NCI-H1048 (cell line): ENCODE measurements at regions not wholly inside any gene's neighbourhood (a gene's known extent, or its start where the extent isn't known, plus 50 kb on each side); places are given as distances from the start of the nearest gene placed in this dataset.

ENCODE experiments used
- DNase-seq: peaks from one replicate; lab custom pipeline; 2025; lab: John Stamatoyannopoulos, UW

DNA sequence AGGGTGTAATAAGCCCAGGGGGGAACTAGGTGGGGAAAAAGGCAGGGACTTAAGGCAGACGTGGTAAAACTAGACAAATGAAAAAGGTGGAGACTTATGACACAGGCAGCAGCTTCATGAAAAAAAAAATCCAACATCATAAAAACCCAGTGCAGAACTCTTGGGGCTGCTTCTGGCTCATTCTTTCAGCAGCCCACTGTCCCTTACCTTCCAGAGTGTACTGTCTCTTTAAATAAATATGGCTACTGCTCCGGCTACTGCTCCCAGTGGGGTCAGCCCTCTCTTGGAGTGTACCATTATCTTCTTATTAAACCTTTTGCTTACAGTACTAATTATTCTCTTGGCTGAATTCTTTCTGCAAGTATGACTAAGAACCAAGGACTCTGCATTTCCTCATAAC, 699.5 kb downstream of the DSC3 start:
- no peak for DNase-seq

DNA sequence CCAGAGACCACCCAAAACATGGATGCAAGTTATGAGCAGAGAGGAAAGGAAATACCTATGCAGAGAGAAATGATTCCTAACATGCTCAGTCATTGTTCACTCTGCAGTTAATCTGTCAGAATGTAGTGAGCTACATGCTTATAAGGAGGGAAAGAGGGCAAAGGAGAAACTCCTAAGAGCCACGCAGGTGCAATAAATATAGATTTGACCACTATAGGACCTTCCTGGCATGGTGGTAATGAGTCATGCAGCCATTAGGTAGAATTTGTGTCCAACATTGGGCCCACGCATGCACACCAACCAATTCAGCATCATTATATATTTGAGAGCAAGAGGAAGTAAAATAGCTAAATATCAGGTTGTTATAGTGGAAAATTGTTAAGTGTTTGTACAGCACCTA, 699.9 kb downstream of the DSC3 start:
- no peak for DNase-seq

DNA sequence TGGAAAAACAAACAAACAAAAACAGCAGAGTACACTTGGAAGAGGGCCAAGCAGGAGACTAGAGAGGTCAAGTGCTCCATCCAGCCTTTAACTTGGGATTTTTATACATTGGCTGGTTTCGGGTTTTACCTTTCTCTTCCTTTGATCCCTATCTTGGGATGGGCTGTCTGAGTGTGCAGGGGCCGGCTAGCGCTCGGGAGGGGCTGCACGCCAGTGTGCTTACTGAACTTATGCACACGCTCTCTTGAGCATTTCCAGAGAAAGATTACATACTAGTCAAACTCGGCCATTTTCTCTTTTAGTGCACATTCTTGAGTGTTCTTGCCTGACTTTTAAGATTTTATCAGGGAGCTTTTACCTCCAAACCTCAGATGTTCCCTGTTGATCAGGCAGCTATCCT, 707.8 kb downstream of the DSC3 start:
- DNase-seq = no peak

DNA sequence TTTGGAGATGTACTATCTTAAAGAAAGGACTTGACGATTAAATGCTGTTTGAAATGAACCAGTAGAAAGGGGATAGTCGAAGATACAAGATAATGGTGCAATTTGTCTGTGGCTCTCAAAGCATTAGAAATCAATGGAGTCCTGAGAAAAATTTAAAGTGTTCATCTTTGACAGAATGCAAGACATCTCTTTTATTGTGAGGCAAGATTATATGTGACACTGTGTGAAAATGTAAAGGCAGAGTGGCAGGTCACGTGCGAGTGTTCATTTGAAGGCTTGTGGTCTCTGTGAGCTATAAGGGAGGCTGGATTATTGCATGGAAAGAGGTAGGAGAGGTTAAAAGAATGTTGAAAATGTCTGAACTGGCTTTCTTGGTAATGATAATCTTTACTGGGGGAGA, 709.2 kb downstream of the DSC3 start:
- no peak for DNase-seq

DNA sequence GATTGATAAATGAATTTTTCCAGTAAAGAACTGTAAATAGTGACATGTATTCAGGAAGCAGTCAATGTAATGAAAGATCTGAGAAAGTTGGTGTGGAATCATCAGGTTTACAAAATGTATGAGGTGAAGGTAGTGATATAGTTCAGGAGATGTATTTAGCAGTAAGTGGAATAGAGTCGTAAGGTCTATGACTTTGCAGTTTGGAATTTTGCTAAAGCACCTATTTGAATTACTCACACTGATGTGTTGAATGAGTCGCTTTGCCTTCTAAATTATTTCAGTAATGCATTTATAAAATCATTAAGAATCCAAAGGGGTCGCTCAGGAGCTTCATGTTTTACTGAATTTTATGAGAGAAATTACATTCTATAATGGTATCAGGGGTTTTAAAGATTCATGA, 713.7 kb downstream of the DSC3 start:
- DNase-seq = no peak

DNA sequence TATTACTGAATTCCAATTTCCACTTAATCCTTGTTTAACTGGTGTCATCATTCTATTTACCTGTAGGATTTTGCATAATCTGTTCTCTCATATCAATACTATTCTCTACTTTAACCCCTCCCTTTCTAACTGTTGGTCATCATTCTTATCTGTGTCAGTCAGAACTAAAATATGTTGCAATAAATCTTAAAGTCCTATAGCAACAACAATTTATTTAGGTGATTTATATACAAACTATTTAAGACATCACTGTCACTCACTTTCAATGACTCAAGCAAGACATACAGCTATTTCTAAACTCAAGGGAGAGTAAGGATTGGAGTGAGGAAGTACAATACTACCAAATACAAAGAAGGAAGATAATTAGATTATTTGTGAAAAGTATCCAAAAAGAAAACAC, 740.4 kb downstream of the DSC3 start:
- DNase-seq = no peak

DNA sequence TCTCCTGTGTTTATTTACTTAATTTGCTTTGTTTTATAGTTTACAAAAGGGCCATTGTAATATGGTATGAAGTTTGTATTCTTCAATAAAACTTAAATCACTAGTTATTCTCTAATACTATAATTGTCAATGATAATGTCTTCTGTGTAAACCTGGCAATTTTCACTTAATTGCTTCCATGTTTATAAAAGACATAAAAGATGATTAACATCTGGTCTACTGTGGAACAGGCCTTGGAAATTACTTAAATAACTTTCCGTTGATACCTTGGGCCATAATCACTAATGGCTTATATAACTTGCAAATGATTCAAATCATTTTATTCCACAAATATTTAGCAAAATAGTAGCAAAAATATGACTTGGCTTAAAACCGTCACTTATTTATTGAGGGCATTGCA, 743.8 kb downstream of the DSC3 start:
- no peak for DNase-seq

DNA sequence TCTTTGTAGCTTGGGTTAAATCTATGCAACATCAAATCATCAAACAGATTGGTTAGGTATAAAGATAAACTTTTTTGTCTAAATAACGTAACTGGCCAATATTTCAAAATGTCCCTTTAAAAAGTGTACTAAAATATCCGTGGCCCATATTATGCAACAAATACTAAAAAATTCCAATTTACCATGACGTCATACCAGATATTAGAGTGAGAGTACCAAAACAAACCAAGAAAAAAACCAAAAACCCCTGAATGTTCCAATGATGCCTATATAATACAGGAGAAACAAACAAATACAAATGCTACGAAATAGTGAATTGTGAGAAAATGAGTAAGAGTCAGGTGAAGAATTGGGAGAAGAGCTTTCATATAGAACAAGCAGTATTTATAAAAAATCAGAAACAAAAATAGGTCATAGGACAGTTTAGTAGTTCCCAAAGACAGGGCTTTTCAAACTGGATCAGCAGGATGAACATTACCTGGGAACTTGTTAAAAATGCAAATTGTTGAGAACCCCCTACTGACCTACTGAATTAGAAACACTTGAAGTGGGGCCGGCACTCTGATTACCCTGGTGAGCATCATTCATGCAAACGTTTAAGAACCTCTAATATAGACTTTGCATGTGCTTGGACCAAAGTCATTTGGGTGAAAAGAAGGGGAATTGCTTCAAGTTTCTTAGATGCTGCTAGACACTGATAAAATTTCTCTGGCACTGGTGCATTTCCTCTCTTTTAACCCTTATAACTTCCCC, 753.7 kb downstream of the DSC3 start:
- no peak for DNase-seq

DNA sequence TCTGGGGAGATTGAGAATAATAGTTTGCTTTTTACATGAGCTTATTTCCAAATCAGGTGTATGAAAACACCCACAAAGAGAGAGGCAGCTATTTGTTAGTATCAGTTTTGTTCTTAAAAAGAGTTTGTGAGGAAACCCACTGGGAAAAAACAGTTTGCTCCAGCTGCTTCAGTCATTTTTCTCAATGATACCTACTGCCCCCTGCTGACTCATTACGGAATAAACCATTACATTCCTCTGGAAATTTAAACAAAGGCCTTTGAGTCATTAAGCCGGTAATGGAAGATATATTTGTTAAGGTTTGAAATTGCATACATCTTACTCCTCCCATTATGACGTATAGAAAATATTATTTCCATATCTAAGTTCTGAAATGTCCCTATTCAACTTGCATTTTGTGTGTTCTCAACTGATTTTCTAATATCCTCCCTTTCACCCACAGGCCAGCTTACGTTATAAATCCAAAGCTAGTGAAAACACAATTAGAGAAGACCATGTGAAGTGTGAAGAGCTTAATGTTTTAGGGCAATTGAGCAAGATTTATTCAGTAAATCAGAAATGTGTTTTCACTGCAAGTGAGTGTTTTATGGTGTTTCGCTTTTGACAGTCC, 761.6 kb downstream of the DSC3 start:
- peak; percentile 6 for DNase-seq

DNA sequence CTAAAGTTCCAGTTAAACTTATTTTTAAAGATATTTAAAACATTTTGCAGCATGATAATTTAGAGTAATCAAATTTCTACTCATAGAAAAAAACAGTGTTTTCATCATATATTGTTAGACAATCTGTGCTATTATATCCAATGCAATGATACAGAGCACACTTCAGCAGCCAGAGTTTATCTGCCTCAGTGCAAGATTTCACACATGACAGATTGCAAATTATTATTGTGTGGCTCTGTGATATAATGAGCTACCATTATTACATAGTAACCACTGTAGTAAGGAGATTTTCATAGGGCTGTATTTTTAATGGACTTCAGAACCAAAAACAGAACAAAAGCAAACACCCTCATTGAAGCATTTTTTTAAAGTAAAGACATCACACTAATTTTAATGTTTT, 762.4 kb downstream of the DSC3 start:
- DNase-seq = no peak

DNA sequence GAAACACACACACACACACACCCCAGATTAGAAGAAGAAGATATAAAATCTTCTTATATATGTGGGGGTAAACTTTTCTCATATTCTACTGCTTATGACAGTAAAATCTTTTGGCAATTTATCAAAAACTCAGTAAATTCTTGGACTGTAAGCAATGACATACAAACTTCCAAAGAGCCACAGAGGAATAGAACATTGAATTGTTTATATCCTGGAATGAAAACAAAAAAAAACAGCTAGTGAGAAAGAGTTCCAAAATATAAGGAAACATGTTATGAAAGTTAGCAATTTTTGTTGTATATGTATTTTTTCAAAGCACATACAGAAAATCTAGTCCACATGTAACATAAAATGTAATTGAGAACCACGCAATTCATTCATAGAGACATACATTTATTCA, 764.9 kb downstream of the DSC3 start:
- DNase-seq = no peak

DNA sequence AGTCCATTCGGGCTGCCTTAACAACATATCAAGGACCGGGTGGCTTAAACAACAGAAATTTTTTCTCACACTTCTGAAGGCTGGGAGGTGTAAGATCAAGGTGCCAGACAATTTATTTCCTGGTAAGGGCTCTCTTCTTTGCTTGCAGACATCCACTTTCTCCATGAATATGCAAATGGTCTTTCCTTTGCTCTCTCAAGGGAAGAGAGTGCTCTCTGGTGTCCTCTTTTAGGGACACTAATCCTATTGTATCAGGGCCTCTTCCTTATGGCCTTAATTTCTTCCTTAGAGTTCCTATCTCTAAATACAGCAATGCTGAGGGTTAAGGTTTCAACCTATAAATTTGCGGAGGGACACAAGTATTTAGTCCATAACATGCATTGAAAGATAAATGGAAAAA, 770.8 kb downstream of the DSC3 start:
- DNase-seq = no peak

DNA sequence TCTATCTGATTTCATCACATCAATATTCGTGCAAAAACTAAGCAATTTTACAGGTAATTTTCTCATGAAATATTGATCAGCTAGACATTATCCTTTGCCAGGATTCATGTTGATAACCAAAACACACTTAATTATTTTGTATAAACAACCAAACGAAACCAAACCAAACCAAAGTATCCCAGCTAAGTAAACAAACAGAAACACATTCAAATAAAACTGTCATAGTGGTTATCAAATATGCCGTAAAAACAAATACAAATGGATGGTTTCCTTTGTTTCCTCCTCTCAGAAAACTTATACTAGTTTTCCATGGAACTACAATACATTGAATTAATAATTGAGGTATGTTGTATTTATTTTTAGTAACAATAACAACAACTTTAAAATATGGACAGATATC, 777.4 kb downstream of the DSC3 start:
- no peak for DNase-seq

DNA sequence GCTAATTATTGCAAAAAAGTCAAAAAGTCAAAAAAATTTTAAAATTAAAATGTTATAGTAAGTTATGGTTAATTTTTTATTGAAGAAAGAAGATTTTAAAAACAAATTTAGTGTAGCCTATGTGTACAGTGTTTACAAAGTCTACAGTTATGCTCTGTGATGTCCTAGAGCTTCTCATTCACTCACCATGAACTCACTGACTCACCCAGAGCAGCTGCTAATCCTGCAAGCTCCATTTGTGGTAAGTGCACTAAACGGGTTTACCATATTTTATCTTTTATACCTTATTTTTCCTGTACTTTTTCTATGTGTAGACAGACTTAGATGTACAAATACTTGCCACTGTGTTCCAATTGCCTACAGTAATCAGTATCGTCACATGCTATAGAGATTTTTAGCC, 788.2 kb downstream of the DSC3 start:
- no peak for DNase-seq

DNA sequence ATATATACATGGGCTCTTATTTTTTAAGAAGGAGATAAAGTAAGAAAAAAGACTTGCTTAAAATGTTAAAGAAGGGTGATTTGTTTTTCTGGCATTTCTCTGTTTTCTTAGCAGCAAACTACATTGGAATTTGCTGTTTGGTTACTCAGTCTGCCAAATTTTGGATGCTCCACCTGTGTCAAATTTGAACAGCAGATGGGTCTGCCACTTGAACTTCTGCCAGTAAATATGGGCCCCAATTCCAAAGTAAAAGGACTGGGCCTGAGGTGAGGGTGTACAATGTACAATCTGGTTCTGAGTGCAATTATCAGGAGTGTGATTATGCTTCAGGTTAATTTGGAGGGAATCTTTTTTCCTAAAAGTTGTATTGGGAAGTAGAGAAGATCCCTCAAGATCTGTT, 794.5 kb downstream of the DSC3 start:
- DNase-seq = no peak

DNA sequence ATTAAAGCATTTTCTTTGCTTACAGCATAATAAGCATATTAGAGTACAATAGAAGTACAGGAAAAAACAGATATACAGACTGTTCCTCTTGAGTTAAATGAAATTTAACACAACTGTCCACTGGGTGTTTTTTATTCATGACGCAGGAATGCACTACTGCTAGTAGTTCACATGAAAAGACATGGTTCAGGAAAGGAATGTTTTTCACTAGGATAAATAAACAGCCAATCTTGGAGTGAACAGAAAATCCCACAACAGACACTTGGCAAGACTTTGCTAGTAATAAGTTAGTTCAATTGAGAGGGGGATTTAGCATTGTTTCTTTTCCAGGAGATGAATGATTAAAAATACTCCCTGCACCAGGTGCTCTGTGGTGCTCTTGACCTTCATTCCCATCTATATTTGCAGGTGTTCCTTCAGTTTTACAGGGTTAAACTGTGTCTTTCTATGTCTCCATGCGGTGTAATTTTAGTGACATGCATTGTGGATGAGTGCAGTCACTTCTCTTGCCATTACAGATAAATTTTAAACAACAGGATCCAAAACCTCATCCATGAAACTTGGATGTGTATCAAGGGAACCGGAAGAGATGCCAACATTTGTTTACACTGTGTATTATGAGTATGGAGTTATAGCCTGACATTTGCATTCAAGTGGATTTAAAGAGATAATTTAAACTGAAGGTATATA, 796.6 kb downstream of the DSC3 start:
- DNase-seq = no peak

DNA sequence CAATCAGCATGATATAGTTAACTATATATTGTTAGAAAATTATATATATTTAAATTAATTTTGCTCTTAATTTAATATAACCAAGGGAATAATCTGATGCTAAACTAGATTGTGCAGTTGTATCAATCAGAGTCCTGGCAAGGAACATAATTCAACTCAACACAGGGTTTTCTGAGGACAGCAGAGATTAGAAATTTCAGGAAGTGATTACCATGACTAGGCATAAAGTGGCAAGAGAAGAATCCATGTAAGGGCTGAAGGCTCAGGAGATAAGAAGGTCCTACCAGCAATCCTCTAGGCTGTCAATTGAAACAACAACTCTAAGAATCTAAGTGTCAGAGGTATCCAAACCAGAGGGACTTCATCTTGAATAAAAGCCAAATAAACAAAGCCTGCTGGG, 807.8 kb downstream of the DSC3 start:
- DNase-seq = no peak

DNA sequence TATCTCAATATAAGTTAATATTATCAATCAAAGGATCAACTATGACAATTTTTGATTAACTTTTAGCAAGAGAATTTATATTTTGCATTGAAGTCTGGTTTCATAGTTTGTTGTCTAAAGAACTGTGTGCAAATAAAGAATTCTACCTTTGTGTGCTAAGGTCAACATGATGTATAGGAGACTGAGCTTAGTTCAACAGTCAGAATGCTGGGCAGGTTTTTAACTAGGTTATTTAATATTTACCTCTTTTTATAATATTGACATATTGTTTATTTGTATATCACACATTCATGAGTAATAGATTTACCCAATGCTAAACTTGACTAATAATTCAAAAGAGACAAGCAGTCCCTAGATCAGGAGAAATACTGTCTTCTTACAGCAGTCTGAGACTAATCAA, 831.4 kb downstream of the DSC3 start:
- DNase-seq = no peak

DNA sequence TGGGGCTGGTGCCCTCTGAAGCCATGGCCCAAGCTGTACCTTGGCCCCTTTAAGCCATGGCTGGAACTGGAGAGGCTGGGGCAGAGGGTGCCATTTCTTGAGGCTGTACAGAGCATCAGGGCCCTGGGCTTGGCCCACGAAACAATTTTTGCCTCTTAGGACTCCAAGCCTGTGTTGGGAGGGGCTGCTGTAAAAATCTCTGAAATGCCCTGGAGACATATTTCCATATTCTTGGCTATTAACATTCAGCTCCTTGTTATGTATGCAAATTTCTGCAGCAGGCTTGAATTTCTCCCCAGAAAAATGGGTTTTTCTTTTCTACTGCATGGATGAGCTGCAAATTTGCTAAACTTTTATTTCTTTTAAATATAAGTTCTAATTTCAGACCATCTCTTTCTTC, 834.0 kb downstream of the DSC3 start:
- no peak for DNase-seq

DNA sequence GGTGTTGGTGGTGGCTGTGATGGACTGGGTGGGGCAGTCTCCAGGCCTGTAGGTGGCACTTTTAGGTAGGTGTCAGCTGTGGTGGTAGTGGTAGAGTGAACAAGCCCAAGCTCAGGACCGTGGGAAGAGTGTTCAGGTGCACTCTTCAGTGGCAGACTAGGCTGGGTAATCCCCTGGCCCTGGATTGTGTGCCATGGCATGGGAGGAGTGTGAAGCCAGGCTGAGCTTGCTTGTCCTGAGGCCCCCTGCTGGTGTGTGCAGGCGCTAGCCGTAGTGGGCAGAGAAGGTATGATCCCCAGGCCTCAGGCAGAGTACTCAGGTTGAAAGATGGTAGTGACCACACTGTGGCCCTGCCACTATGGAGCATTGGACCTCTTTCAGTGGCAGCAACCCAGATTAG, 850.3 kb downstream of the DSC3 start:
- no peak for DNase-seq

DNA sequence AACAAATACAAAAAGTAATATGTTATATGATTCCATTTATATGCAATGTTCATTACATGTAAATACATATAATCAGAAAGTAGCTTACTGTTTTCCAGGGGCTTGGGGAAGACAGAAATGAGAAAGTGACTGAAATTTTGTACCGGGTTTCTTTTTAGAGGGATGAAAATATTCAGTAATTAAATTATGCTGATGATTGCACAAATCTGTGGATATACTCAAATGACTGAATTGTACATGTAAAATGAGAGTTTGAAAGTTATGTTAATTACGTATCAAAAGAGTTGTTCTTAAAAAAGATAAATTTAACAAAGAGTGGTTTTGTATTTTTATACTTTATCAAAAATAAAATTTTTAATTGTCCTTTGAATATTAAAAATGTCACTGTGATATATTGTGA, 856.3 kb downstream of the DSC3 start:
- DNase-seq = no peak

DNA sequence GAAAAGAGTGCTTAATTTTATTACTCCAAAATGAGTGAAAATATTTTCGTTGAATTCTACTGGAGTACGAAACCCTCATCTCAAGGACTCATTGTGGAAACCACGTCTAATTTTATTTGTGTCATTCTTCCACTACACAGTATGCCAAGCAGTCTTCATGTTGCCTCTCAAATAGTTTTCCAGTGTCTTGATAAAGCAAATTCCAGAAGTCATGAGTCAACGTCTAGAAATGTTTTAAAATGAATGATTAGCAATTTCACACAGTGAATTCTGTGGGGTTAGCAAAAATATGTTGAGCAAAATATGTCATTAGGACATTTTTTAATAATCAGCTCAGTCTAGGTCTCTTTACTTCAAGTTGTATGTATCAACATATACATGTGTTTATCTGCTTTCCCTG, 865.5 kb downstream of the DSC3 start:
- DNase-seq = no peak

DNA sequence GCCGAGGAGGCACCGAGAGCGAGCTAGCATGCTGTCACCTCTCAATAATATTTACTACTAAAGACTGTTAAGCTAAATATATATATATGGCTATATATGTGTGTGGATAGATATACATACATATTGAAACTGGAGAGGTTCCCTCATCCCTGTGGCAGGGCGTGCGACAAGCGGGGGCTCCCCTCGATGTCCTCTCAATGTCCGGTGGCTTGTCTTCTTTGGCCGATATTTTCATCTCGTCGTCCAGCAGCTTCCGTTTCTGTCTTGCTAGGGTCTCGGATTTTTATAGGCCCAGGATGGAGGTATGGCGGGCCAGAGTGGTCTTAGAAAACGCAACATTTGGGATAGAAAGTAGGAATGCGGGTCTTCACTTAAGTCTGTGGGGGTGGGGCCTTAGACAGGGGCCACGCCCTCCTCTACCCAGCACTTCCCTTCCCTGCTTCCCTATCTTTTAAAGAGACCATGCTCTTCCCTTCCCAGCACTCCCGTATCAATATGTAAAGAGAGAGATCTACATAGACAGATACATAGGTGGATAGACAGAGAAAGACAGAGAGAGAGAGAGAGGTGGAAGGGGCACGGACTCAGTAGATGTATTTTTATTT, 866.8 kb downstream of the DSC3 start:
- DNase-seq = no peak
